ENCODE measurements at regions not wholly inside any gene's neighbourhood (a gene's known extent, or its start where the extent isn't known, plus 50 kb on each side); places are given as distances from the start of the nearest gene placed in this dataset.

GRCh38 chrX:19285857-19286256 is 57.9 kb upstream of the PDHA1 start:
- TF ChIP-seq CTCF (IDR thresholded peaks at IDR 0.05; ENCODE audit: poor library complexity): no peak
- no peak for TF ChIP-seq EZH2 (IDR thresholded peaks at IDR 0.05; ENCODE audit: borderline replicate concordance)
- TF ChIP-seq EZH2phosphoT487 (IDR thresholded peaks at IDR 0.05; ENCODE audit: low read depth, severe bottlenecking, unreplicated experiment): no peak
